HEK293 (cell line): ENCODE measurements at regions not wholly inside any gene's neighbourhood (a gene's known extent, or its start where the extent isn't known, plus 50 kb on each side); places are given as distances from the start of the nearest gene placed in this dataset.

Experiments
- ATF2 ChIP-seq: fragments of 450-650 bp; formaldehyde crosslinking; IDR thresholded peaks from 2 replicates; pipeline ENCODE4 v1.5.1; 2016; ENCODE audit warnings: missing biosample characterization, missing genetic modification characterization, low read depth
- CTCF ChIP-seq: fragments of 450-650 bp; formaldehyde crosslinking; IDR thresholded peaks from 2 replicates; pipeline ENCODE4 v1.5.1; 2016; ENCODE audit warnings: missing biosample characterization, missing genetic modification characterization
- GLI2 ChIP-seq: fragments of 450-650 bp; formaldehyde crosslinking; IDR thresholded peaks from 2 replicates; pipeline ENCODE4; 2017; ENCODE audit warnings: missing biosample characterization, missing genetic modification characterization, low read depth, borderline replicate concordance
- GLI4 ChIP-seq: fragments of 450-650 bp; formaldehyde crosslinking; IDR thresholded peaks from 2 replicates; pipeline ENCODE4 v1.5.1; 2016; ENCODE audit warnings: missing biosample characterization, missing genetic modification characterization
- ZNF121 ChIP-seq: fragments of 450-650 bp; formaldehyde crosslinking; IDR thresholded peaks from 2 replicates; pipeline ENCODE4 v1.5.1; 2016; ENCODE audit warnings: missing biosample characterization, missing genetic modification characterization
- ZNF280D ChIP-seq: fragments of 450-650 bp; formaldehyde crosslinking; IDR thresholded peaks from 2 replicates; pipeline ENCODE4 v1.5.1; 2016; ENCODE audit warnings: missing biosample characterization, missing genetic modification characterization
- ZNF561 ChIP-seq: fragments of 450-650 bp; IDR thresholded peaks from 2 replicates; pipeline ENCODE4 v1.5.1; 2018; ENCODE audit warnings: missing biosample characterization, missing genetic modification characterization, borderline replicate concordance

GRCh38 chr5:6995115-6995514 is 281.9 kb downstream of the TENT4A start:
- no peak for TF ChIP-seq CTCF (tag by site-specific recombination)
- no peak for TF ChIP-seq GLI4 (tag by site-specific recombination)
- no peak for TF ChIP-seq ZNF280D (tag by site-specific recombination)
- no peak for TF ChIP-seq ZNF561
- TF ChIP-seq ZNF121 (tag by site-specific recombination) = no peak
- TF ChIP-seq ATF2 (tag by site-specific recombination) = no peak
- TF ChIP-seq GLI2 (tag by site-specific recombination) = no peak
